GM19452 (cell line): ENCODE measurements at regions not wholly inside any gene's neighbourhood (a gene's known extent, or its start where the extent isn't known, plus 50 kb on each side); places are given as distances from the start of the nearest gene placed in this dataset.
A peak's percentile ranks its signal among the peaks of the same experiment; 100 is the strongest.
"Not testable (repeated sequence)": the region's sequence is repeated elsewhere in the genome, so short reads cannot be mapped to it uniquely, and the experiment has no call there.

Experiments
- ATAC-seq: cut with Tn5 transposase; IDR thresholded peaks from one replicate; pipeline ENCODE4 v1.9.1; 2021; ENCODE audit not compliant: unreplicated experiment

- ATAC-seq: no peak
Measured at GRCh38 chr6:139452148-139452876, 77.9 kb upstream of the CITED2 start.

- ATAC-seq: no peak
Measured at GRCh38 chr6:139449611-139450000, 75.2 kb upstream of the CITED2 start.

GRCh38 chr6:139448998-139449610 lies 74.7 kb upstream of the CITED2 start:
- no peak for ATAC-seq

- peak; percentile 73 for ATAC-seq
Measured at GRCh38 chr6:139448051-139448649, 73.7 kb upstream of the CITED2 start.

GRCh38 chr6:139447656-139447975 lies 73.2 kb upstream of the CITED2 start:
- ATAC-seq: no peak

- ATAC-seq: no peak
Measured at GRCh38 chr6:139446768-139447655, 72.6 kb upstream of the CITED2 start.

GRCh38 chr6:139446138-139446715 lies 71.8 kb upstream of the CITED2 start:
- no peak for ATAC-seq

- not testable (repeated sequence) for ATAC-seq
Measured at GRCh38 chr6:139444273-139444787, 69.9 kb upstream of the CITED2 start.

- ATAC-seq: no peak
Measured at GRCh38 chr6:139443231-139444112, 69.0 kb upstream of the CITED2 start.

GRCh38 chr6:139442188-139442671 lies 67.8 kb upstream of the CITED2 start:
- no peak for ATAC-seq

- ATAC-seq: no peak
Measured at GRCh38 chr6:139439349-139439748, 64.9 kb upstream of the CITED2 start.

GRCh38 chr6:139438775-139439174 lies 64.3 kb upstream of the CITED2 start:
- ATAC-seq: no peak

- ATAC-seq: no peak
Measured at GRCh38 chr6:139436957-139437348, 62.5 kb upstream of the CITED2 start.

GRCh38 chr6:139436200-139436956 lies 61.9 kb upstream of the CITED2 start:
- no peak for ATAC-seq

- ATAC-seq: no peak
Measured at GRCh38 chr6:139433631-139434419, 59.4 kb upstream of the CITED2 start.

- ATAC-seq: no peak
Measured at GRCh38 chr6:139431602-139431956, 57.1 kb upstream of the CITED2 start.

GRCh38 chr6:139430899-139431601 lies 56.6 kb upstream of the CITED2 start:
- no peak for ATAC-seq
